ENCODE measurements at regions not wholly inside any gene's neighbourhood (a gene's known extent, or its start where the extent isn't known, plus 50 kb on each side); places are given as distances from the start of the nearest gene placed in this dataset.
"Not testable (repeated sequence)": the region's sequence is repeated elsewhere in the genome, so short reads cannot be mapped to it uniquely, and the experiment has no call there.

DNA sequence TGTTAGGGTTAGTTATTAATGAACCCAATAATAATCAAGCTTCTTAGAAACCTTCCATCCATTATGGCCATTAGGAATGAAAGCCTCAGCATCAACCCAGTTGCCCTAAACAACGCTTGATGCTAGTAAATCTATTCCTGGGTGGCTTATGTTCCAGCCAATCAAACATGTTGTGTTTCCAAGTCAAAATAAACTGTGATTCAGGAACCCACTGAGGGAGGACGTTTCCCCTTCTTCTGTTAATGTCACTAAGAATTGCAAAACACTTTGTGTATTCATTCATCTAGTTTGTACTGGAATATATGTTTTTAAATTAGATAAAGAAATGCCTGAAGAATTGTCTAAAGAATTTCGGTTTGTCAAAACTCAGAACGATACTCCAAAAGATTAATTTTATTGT is 142.5 kb upstream of the MSX2 start:
- DNase-seq (ENCODE audit: low spot score), result no peak
- H3K27ac ChIP-seq, result no peak overlapping the region
- TF ChIP-seq, protein P1, sequence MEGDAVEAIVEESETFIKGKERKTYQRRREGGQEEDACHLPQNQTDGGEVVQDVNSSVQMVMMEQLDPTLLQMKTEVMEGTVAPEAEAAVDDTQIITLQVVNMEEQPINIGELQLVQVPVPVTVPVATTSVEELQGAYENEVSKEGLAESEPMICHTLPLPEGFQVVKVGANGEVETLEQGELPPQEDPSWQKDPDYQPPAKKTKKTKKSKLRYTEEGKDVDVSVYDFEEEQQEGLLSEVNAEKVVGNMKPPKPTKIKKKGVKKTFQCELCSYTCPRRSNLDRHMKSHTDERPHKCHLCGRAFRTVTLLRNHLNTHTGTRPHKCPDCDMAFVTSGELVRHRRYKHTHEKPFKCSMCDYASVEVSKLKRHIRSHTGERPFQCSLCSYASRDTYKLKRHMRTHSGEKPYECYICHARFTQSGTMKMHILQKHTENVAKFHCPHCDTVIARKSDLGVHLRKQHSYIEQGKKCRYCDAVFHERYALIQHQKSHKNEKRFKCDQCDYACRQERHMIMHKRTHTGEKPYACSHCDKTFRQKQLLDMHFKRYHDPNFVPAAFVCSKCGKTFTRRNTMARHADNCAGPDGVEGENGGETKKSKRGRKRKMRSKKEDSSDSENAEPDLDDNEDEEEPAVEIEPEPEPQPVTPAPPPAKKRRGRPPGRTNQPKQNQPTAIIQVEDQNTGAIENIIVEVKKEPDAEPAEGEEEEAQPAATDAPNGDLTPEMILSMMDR (IDR thresholded peaks at IDR 0.05), result no peak

DNA sequence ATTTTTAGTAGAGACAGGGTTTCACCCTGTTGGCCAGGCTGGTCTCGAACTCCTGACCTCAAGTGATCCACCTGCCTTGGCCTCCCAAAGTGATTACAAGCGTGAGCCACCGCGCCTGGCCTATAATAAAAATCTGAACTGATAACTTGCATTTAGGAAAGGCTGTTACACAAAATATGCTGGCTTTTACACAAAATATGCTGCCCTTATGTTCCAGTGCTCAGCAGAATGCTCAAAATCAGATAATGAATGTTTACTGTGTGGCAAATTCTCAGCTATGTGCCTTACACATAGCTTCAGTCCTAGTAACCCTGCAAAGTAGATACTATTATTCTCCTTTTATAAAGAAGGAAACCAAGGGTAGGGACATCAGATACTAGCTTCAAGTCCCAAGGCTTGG is 141.3 kb upstream of the MSX2 start:
- TF ChIP-seq, protein P1 (IDR thresholded peaks at IDR 0.05), result no peak
- no peak for DNase-seq (ENCODE audit: low spot score)
- Histone ChIP-seq H3K4me3 (no peak overlapping the region), H3K27ac (no peak overlapping the region)

More for the DNA sequence above, 142.5 kb upstream of the MSX2 start:
- H3K4me3 ChIP-seq, result no peak overlapping the region

DNA sequence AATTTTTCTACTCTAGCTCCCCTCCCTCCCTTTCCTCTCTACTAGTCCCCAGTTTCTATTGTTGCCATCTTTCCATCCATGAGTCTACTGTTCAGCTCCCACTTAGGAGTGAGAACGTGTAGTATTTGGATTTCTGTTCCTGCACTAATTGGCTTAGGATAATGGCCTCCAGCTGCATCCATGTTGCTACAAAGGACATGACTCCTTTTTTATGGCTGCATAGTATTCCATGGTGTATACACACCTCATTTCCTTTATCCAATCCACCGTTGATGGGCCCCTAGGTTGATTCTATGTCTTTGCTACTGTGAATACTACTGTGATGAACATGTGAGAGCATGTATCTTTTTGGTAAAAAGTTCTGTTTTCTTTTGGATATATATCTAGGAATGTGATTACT is 138.9 kb upstream of the MSX2 start:
- TF ChIP-seq, protein P1 (IDR thresholded peaks at IDR 0.05), result no peak
- DNase-seq (ENCODE audit: low spot score), result no peak
- Histone ChIP-seq H3K4me3 (no peak overlapping the region), H3K27ac (no peak overlapping the region)

DNA sequence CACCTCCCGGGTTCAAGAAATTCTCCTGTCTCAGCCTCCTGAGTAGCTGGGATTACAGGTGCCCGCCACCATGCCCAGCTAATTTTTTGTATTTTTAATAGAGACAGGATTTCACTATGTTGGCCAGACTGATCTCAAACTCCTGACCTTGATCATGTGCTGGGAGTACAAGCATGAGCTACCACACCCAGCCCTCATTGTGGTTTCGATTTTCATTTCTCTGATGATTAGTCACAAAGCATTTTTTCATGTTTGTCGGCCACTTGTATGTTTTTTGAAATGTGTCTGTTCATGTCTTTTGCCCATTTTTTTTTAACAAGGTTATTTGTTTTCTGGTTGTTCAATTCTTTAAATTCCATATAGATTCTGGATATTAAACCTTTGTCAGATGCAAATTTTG is 138.2 kb upstream of the MSX2 start:
- H3K27ac ChIP-seq, result not testable (repeated sequence)

DNA sequence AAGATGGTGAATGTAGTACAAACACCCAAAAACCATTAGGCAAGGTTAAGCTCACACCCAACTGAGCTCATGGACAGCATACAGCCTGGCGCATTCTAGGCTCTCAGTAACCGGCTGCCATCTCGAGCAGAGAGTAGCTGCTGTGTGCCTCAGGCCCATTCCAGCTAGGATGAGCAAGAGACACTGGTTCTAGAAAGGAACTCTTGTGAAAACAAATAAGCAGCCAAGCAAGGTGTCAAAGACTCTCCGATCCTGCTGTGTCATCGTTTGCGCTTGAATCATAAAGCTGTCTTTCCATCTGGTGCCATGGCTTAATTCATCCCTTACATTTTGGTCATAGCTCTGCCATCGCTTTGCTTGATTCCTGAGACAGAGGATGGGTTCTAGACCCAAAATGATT is 135.4 kb upstream of the MSX2 start:
- Histone ChIP-seq H3K27ac (no peak overlapping the region), H3K4me3 (no peak overlapping the region)
- TF ChIP-seq, protein P1 (IDR thresholded peaks at IDR 0.05), result no peak
- DNase-seq (ENCODE audit: low spot score), result no peak

More for the DNA sequence above, 138.2 kb upstream of the MSX2 start:
- DNase-seq (ENCODE audit: low spot score); H3K4me3 ChIP-seq: not testable (repeated sequence)

DNA sequence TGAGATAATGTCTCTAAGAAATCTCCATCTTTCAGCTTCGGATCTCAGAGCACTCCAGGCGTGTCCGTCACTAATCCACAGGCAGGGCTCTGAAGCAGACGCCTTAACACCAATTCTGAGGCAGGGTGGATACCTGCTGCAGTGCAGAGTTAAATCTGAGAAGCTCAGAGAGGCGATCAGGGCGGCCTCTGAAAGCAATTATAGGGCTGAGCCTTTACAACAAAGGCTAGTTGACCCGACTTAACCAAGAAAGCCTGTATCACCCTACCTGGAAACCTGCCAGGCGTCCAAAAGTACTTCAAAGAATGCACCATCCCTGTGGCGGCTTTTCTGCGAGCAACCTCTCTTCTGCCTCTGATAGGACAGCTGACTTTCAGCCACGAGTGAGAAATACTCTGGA is 134.8 kb upstream of the MSX2 start:
- Histone ChIP-seq H3K27ac (no peak overlapping the region), H3K4me3 (no peak overlapping the region)
- DNase-seq (ENCODE audit: low spot score), result no peak
- TF ChIP-seq, protein P1 (IDR thresholded peaks at IDR 0.05), result no peak

DNA sequence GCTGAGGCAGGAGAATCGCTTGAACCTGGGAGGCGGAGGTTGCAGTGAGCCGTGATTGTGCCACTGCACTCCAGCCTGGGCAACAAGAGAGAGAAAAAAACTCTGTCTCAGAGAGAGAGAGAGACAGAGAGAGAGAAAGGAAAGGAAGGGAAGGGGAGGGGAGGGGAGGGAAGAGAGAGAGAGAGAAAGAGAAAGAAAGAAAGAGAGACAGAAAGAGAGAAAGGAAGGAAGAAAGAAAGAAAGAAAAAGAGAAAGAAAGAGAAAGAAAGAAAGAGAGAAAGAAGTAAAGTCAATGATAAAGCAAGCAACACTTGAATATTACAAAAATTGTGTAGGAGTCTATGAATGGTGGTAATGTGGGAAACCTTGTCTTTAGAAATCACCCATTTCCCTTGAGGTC is 133.6 kb upstream of the MSX2 start:
- H3K4me3 ChIP-seq, result no peak overlapping the region
- no peak for DNase-seq (ENCODE audit: low spot score)

More for the DNA sequence above, 133.6 kb upstream of the MSX2 start:
- no peak overlapping the region for H3K27ac ChIP-seq
- TF ChIP-seq, protein P1 (IDR thresholded peaks at IDR 0.05), result no peak

Measured in coronary artery (tissue), 2 donors.